Activated CD4-positive, alpha-beta T cell treated with anti-CD3 and anti-CD28 coated beads, Interleukin-2, amount 50 U/mL, for 1 hour (primary cell): ENCODE measurements at regions not wholly inside any gene's neighbourhood (a gene's known extent, or its start where the extent isn't known, plus 50 kb on each side); places are given as distances from the start of the nearest gene placed in this dataset.

Experiments used
- DNase-seq: peaks from one replicate; pipeline ENCODE4 v3.0.0-alpha.2; 2020

GRCh38 chrX:131704136-131704695 lies 160.3 kb downstream of the OR13H1 start:
- DNase-seq, result no peak

GRCh38 chrX:131709553-131709952 lies 165.7 kb downstream of the OR13H1 start:
- no peak for DNase-seq

GRCh38 chrX:131711478-131711867 lies 167.6 kb downstream of the OR13H1 start:
- DNase-seq, result no peak

- DNase-seq, result no peak
Observed at GRCh38 chrX:131723646-131724045, 179.8 kb downstream of the OR13H1 start.

GRCh38 chrX:131724292-131724691 lies 180.4 kb downstream of the OR13H1 start:
- no peak for DNase-seq

GRCh38 chrX:131725001-131725654 lies 181.3 kb downstream of the OR13H1 start:
- DNase-seq, result no peak

- DNase-seq, result no peak
Observed at GRCh38 chrX:131727778-131728177, 183.9 kb downstream of the OR13H1 start.

GRCh38 chrX:131728295-131729145 lies 184.6 kb downstream of the OR13H1 start:
- DNase-seq, result no peak

GRCh38 chrX:131729295-131729694 lies 185.4 kb downstream of the OR13H1 start:
- no peak for DNase-seq

- DNase-seq, result no peak
Observed at GRCh38 chrX:131734621-131735020, 190.7 kb downstream of the OR13H1 start.

- no peak for DNase-seq
Observed at GRCh38 chrX:131735127-131735526, 191.3 kb downstream of the OR13H1 start.

GRCh38 chrX:131739823-131740222 lies 195.9 kb downstream of the OR13H1 start:
- no peak for DNase-seq

GRCh38 chrX:131741103-131741581 lies 197.3 kb downstream of the OR13H1 start:
- DNase-seq, result no peak

- DNase-seq, result no peak
Observed at GRCh38 chrX:131745942-131746489, 202.1 kb downstream of the OR13H1 start.

- no peak for DNase-seq
Observed at GRCh38 chrX:131746491-131746968, 202.7 kb downstream of the OR13H1 start.

GRCh38 chrX:131747173-131747572 lies 203.3 kb downstream of the OR13H1 start:
- no peak for DNase-seq

- no peak for DNase-seq
Observed at GRCh38 chrX:131752493-131753198, 208.8 kb downstream of the OR13H1 start.

- no peak for DNase-seq
Observed at GRCh38 chrX:131762802-131763234, 218.9 kb downstream of the OR13H1 start.

GRCh38 chrX:131763674-131764073 lies 219.8 kb downstream of the OR13H1 start:
- DNase-seq, result no peak

- no peak for DNase-seq
Observed at GRCh38 chrX:131764216-131764615, 220.3 kb downstream of the OR13H1 start.

- DNase-seq, result no peak
Observed at GRCh38 chrX:131778269-131779218, 234.7 kb downstream of the OR13H1 start.
